ENCODE measurements at regions not wholly inside any gene's neighbourhood (a gene's known extent, or its start where the extent isn't known, plus 50 kb on each side); places are given as distances from the start of the nearest gene placed in this dataset.

DNA sequence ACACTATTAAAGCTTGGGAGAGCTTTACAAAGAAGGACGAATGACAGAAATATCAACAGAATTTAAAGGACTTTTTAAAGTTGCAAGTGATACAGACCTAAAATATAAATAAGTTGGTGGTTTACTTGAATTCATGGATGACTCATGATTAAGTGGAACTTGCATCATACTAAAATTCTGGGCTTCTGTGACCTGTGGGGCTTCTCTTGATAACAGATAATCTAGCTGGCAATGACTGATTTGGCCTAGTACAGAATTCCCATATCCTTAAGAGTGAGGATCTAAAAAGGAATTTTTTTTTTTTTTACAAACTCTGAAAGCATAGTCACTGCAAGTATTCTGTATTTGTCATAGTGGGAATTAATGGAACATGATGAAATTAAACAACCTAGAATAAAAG lies 543.7 kb upstream of the SGCD start:
- TF ChIP-seq ZC3H10 (CRISPR knock-in tag; IDR thresholded peaks at IDR 0.05), result no peak
- TF ChIP-seq, protein P1, sequence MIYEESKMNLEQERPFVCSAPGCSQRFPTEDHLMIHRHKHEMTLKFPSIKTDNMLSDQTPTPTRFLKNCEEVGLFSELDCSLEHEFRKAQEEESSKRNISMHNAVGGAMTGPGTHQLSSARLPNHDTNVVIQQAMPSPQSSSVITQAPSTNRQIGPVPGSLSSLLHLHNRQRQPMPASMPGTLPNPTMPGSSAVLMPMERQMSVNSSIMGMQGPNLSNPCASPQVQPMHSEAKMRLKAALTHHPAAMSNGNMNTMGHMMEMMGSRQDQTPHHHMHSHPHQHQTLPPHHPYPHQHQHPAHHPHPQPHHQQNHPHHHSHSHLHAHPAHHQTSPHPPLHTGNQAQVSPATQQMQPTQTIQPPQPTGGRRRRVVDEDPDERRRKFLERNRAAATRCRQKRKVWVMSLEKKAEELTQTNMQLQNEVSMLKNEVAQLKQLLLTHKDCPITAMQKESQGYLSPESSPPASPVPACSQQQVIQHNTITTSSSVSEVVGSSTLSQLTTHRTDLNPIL (CRISPR knock-in tag; IDR thresholded peaks at IDR 0.05; ENCODE audit: low read depth), result no peak
- TF ChIP-seq ZNF70 (CRISPR knock-in tag; IDR thresholded peaks at IDR 0.05), result no peak
- ATAC-seq, result no peak

DNA sequence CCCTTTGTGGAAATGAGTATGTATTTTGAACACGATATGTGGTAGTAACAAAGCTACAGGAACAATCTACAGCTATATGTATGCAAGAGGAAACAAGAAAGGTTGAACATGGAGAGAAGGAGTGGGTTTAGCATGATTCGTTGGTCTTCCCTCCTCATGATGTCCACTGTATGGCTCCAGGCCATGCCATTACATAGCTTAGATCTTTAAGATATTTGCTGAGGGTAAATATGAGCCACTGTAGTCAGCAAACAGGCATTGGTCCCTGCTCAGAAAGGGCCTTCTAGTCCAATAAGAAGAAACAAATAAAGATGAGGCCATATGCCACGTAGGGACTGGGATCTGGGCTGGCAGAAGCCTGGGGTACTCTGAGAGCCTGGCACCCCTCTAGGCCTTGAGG lies 543.2 kb upstream of the SGCD start:
- TF ChIP-seq, protein P2, sequence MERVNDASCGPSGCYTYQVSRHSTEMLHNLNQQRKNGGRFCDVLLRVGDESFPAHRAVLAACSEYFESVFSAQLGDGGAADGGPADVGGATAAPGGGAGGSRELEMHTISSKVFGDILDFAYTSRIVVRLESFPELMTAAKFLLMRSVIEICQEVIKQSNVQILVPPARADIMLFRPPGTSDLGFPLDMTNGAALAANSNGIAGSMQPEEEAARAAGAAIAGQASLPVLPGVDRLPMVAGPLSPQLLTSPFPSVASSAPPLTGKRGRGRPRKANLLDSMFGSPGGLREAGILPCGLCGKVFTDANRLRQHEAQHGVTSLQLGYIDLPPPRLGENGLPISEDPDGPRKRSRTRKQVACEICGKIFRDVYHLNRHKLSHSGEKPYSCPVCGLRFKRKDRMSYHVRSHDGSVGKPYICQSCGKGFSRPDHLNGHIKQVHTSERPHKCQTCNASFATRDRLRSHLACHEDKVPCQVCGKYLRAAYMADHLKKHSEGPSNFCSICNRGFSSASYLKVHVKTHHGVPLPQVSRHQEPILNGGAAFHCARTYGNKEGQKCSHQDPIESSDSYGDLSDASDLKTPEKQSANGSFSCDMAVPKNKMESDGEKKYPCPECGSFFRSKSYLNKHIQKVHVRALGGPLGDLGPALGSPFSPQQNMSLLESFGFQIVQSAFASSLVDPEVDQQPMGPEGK (CRISPR knock-in tag; IDR thresholded peaks at IDR 0.05; ENCODE audit: borderline replicate concordance), result no peak
- TF ChIP-seq TCF4 (CRISPR knock-in tag; IDR thresholded peaks at IDR 0.05; ENCODE audit: borderline replicate concordance) (no peak), PPARA (CRISPR knock-in tag; IDR thresholded peaks at IDR 0.05; ENCODE audit: borderline replicate concordance) (no peak), ZNF8 (CRISPR knock-in tag; IDR thresholded peaks at IDR 0.05) (no peak)
- TF ChIP-seq, protein P3, sequence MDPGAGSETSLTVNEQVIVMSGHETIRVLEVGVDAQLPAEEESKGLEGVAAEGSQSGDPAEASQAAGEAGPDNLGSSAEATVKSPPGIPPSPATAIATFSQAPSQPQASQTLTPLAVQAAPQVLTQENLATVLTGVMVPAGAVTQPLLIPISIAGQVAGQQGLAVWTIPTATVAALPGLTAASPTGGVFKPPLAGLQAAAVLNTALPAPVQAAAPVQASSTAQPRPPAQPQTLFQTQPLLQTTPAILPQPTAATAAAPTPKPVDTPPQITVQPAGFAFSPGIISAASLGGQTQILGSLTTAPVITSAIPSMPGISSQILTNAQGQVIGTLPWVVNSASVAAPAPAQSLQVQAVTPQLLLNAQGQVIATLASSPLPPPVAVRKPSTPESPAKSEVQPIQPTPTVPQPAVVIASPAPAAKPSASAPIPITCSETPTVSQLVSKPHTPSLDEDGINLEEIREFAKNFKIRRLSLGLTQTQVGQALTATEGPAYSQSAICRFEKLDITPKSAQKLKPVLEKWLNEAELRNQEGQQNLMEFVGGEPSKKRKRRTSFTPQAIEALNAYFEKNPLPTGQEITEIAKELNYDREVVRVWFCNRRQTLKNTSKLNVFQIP (CRISPR knock-in tag; IDR thresholded peaks at IDR 0.05; ENCODE audit: borderline replicate concordance, low read depth), result no peak
- ATAC-seq, result no peak

DNA sequence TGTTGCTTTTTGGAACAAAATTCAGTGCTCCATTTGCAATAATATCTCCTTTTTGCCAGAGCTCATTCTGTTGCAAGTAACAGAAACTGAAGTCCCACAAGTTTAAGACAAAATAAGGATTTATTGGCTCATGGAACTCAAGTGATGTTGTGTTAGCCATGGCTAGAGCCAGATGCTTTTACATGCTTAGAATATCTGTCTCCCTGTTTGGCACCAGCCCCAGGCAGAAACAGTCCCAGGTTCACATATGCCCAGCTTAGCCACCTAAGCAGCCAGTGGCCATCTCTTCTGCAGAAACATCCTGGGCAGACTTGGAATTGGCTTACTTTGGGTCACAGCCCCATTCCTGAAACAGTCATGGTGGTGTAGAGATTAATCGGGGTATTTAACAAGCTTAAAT lies 540.9 kb upstream of the SGCD start:
- ATAC-seq, result no peak
- no peak for TF ChIP-seq TCF4 (CRISPR knock-in tag; IDR thresholded peaks at IDR 0.05; ENCODE audit: borderline replicate concordance)
- TF ChIP-seq ARNTL (CRISPR knock-in tag; IDR thresholded peaks at IDR 0.05; ENCODE audit: borderline replicate concordance, low read depth), result no peak
- TF ChIP-seq ZNF70 (CRISPR knock-in tag; IDR thresholded peaks at IDR 0.05), result no peak
- TF ChIP-seq, protein P4, sequence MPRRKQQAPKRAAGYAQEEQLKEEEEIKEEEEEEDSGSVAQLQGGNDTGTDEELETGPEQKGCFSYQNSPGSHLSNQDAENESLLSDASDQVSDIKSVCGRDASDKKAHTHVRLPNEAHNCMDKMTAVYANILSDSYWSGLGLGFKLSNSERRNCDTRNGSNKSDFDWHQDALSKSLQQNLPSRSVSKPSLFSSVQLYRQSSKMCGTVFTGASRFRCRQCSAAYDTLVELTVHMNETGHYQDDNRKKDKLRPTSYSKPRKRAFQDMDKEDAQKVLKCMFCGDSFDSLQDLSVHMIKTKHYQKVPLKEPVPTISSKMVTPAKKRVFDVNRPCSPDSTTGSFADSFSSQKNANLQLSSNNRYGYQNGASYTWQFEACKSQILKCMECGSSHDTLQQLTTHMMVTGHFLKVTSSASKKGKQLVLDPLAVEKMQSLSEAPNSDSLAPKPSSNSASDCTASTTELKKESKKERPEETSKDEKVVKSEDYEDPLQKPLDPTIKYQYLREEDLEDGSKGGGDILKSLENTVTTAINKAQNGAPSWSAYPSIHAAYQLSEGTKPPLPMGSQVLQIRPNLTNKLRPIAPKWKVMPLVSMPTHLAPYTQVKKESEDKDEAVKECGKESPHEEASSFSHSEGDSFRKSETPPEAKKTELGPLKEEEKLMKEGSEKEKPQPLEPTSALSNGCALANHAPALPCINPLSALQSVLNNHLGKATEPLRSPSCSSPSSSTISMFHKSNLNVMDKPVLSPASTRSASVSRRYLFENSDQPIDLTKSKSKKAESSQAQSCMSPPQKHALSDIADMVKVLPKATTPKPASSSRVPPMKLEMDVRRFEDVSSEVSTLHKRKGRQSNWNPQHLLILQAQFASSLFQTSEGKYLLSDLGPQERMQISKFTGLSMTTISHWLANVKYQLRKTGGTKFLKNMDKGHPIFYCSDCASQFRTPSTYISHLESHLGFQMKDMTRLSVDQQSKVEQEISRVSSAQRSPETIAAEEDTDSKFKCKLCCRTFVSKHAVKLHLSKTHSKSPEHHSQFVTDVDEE (CRISPR knock-in tag; IDR thresholded peaks at IDR 0.05), result no peak
- no peak for TF ChIP-seq RARB (CRISPR knock-in tag; IDR thresholded peaks at IDR 0.05)
- TF ChIP-seq ZNF565 (CRISPR knock-in tag; conservative IDR thresholded peaks at IDR 0.05; ENCODE audit: low read depth), result no peak
- TF ChIP-seq, protein P1 (CRISPR knock-in tag; IDR thresholded peaks at IDR 0.05; ENCODE audit: low read depth), result no peak
- TF ChIP-seq ISL1 (CRISPR knock-in tag; IDR thresholded peaks at IDR 0.05), result no peak
- TF ChIP-seq, protein P2 (CRISPR knock-in tag; IDR thresholded peaks at IDR 0.05; ENCODE audit: borderline replicate concordance), result no peak
- no peak for TF ChIP-seq GLIS3 (CRISPR knock-in tag; IDR thresholded peaks at IDR 0.05)
- TF ChIP-seq ESRRG (CRISPR knock-in tag; IDR thresholded peaks at IDR 0.05), result no peak
- no peak for TF ChIP-seq BACH2 (CRISPR knock-in tag; IDR thresholded peaks at IDR 0.05; ENCODE audit: borderline replicate concordance)
- TF ChIP-seq CSDC2 (CRISPR knock-in tag; IDR thresholded peaks at IDR 0.05), result no peak
- no peak for TF ChIP-seq ZFP3 (CRISPR knock-in tag; IDR thresholded peaks at IDR 0.05)
- no peak for TF ChIP-seq ZC3H10 (CRISPR knock-in tag; IDR thresholded peaks at IDR 0.05)
- no peak for TF ChIP-seq ZFP30 (CRISPR knock-in tag; IDR thresholded peaks at IDR 0.05)
- TF ChIP-seq, protein P3 (CRISPR knock-in tag; IDR thresholded peaks at IDR 0.05; ENCODE audit: borderline replicate concordance, low read depth), result no peak
- no peak for TF ChIP-seq PPARA (CRISPR knock-in tag; IDR thresholded peaks at IDR 0.05; ENCODE audit: borderline replicate concordance)

Data from SK-N-SH treated with all-trans-retinoic acid at 6 μM for 48 hours (cell line).